Activated gamma-delta T cell treated with anti-CD3 and anti-CD28 coated beads, Interleukin-2, amount 50 U/mL, for 16 hours (primary cell): ENCODE measurements at regions not wholly inside any gene's neighbourhood (a gene's known extent, or its start where the extent isn't known, plus 50 kb on each side); places are given as distances from the start of the nearest gene placed in this dataset.

Experiments used
- DNase-seq: peaks from one replicate; pipeline ENCODE4 v3.0.0-alpha.2; 2020; ENCODE audit warnings: low read depth

DNA sequence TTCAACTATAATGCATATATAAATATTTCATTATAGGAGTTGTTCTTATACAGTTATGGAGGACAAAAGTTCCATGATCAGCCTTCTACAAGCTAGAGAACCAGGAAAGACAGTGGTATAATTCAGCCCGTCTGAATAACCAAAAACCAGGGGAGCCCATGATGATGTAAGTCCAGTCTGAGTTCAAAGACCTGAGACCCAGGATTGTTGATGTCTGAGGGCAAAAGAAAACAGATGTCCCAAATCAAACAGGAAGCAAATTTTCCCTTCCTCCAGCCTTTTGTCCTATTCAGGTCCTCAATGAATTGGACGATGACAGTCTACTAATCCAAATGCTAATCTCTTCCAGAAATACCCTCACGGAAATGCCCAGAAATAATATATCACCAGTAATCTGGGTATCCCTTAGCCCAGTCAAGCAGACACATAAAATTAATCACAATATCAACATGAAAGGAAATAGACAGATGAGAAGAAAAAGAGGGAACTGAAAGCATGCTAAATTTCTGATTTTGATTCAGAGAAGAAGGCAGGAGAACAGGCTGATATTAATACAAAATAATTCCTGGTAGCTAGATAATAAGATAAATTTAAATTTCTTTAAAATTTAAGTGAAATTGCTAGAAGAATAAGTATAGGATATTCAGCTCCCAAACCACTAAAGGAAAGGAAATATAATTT is 255.6 kb upstream of the CTAGE1 start:
- no peak for DNase-seq

DNA sequence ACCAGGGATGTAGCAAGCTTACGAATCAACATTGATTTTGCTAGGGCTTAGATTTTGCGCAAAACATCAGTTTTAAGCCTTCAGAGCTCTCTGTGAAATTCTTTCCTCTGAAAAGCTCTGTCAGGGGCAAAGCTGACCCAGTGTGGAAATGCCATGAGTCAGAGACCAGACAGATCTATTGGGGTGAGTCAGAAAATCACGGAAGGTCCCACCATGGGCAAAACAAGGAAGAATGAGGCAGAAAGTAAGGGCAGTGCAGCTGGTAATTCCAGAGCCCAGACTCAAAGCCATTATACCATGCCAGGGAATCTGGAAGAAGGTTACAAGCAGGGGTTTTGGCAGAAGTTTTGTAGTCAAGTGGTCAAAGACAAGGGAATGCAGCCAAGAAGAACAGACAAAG is 256.6 kb upstream of the CTAGE1 start:
- no peak for DNase-seq

DNA sequence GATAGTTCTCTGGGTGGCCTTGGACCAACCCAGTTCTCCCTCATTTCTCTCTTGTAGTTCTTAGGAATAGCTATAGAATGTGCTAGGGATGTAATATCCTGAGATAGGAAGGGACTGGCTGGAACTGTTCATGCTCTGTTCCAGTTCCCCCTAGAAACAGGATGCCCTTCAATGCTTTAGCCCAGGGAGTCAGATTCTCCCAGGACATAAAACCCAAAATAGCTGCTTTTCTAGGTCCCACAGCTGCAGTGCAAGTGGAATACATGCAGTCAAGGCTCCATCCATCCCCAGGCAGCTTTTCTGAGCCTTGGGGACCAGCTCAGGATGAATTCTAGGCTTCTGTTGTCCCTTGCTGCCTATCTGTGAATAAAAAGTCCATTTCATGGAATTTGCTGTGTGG is 257.3 kb upstream of the CTAGE1 start:
- DNase-seq = no peak

DNA sequence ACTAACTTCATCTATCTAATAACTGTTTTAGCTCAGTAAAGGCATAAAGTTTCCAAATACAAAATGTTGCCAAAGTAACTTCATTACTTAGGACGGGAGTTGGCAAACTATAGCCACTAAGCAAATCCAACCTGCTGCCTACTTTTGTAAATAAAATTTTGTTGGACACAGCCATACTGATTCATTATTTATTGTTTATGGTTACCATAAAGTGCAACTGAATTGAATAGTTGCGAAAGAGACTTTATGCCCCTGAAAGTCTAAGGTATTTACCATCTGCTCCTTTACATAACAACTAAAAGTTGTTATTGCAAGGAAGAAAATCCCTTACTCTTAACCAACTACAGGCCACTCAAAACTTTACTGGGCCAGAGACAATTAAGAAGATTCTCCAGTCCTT is 256.7 kb upstream of the RBBP8 start:
- DNase-seq = no peak

DNA sequence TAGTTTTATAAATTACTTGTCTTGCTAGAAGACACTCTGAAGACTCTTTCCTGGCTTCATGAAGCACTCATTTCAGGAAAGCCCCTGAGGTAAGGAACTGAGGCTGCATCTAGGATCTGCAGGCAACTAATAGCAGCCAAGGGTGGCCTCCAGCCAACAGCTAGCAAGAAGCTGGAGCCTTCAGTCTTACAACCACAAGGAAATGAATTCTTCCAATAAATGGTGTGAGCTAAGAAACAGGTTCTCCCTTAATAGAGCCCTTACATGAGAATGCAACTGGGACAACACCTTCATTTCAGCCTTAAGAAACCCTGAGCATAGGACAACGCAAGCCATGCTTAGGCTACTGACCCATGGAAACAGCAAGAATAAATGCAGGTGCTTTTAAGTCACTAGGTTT is 254.6 kb upstream of the RBBP8 start:
- no peak for DNase-seq

DNA sequence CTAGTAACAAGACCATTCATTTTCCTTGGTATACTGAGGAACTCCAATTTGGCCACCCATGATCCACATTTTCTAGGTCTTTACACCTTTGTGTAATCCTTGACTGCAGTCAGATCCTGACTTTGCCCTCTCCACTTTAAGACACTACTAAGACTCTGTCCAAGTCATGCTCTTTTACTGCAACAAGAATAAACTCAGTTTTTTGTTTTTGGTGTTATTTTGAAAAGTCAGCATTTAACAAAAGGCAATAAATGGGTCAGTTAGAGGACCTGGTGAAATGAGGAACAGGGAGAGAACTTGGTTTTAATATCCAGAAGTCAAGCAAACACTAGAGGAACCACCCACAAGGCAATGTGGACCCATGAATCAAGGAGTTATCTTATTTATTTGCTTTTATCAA is 252.2 kb upstream of the RBBP8 start:
- DNase-seq = no peak

DNA sequence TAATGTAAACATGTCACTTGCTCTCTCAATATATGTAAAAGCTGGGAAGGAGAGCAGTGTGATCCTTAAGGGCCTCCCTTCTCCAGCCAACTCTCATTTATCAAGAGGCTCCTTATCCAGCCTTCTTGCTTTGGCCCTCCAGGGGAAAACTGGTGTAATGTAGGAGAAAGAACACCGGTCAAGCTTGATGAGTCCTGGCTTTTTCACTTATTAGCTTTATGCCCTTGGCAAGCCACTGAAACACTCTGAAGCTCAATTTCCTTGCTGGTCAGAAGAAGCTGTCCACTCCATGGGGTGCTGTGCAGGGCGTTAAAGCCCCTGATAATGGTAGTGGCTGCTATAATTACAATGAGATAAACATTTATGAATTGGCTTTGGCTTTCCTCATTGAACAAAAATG is 251.2 kb upstream of the RBBP8 start:
- DNase-seq = no peak

DNA sequence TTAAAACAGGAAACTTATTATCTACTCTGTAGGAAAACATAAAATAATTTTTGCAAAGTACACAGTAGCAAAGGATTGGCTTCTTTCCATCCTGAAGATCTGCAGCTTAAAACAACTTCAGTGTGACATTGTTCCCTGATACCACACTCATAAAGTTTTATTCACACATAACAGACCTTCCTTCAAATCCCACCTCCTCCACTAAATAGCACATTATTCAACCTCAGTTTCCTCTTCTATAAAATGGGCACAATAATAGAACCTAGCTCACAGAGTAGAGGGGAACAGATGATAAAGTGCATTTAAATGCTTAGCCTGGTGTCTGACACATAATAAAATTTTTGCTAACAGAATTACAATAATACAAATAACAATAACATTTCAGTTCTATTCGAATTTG is 250.4 kb upstream of the RBBP8 start:
- DNase-seq = no peak

DNA sequence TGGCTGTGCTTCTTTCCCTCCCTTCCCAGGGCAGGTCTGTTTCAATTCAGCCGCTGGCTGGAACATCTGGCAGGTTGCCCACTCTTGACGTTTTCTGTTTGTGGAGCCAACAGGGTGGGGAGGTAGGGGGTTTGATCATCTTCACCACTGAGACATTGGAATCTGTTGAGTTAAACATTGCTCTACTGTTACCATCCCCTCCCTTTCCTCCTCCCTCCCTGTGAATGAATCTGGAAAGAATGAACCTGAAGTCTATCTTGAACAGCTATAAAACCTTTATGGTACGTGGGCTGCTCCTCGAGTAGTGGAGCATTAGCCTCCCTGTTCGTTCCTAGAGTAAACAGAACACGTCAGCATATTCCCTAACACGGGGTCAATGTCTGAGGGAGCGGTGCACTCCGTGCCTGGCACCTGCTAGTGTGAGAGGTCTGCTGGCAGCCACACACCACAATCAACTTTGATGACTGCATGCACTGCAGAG is 249.9 kb upstream of the RBBP8 start:
- no peak for DNase-seq

DNA sequence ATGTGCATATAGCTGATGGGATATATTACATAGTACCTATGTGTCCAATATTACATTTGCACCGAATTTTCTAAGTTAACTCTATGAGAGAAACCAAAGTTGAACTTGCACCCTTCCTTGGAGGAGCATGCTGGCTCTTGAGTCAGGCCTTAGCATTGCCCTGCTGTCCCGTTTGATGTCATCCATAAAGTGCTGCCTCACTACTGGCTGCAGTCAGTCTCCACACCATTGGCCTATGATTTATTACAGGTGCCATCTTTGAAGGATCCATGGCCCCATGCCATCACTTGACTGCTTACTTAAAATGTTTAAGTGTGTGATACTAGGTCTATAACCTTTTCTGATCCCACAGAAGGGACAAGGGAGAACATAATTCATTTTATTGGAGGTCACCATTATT is 249.3 kb upstream of the RBBP8 start:
- DNase-seq = no peak

DNA sequence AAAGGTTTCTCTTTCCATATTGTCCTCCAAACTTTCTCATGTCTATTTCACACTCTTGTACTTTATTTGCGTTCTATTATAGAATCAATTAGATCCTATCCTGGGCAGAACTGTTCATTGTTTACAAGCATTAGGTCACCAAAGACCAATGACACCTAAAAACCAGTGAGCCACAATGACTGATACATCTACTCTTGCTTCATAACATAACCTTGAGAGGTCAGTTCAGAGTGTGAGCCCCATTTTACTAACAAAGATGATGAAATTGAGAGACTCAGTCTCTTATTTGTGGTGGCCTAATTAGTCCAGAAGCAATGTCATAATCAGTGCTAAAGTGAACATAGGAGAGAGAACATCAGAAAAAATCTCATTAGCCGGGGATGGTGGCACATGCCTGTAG is 248.9 kb upstream of the RBBP8 start:
- DNase-seq = no peak

DNA sequence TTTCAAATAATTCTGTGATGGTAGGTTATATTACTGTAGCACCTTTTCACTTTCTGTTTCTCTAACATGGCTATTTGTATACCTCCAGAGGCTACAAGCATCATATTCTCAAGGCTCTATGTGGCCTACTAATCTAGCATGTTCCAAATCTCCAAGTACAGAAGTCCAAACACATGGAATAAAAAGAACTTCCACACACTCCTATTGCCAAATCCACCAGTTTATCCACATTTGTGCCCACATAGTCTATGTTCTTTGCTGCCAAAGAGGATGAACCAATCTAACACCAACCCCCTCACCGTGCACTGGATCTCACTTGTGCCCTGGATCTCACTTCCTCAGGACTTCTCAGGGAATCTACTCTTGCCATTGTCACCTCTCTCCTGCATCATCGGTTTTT is 247.3 kb upstream of the RBBP8 start:
- no peak for DNase-seq

DNA sequence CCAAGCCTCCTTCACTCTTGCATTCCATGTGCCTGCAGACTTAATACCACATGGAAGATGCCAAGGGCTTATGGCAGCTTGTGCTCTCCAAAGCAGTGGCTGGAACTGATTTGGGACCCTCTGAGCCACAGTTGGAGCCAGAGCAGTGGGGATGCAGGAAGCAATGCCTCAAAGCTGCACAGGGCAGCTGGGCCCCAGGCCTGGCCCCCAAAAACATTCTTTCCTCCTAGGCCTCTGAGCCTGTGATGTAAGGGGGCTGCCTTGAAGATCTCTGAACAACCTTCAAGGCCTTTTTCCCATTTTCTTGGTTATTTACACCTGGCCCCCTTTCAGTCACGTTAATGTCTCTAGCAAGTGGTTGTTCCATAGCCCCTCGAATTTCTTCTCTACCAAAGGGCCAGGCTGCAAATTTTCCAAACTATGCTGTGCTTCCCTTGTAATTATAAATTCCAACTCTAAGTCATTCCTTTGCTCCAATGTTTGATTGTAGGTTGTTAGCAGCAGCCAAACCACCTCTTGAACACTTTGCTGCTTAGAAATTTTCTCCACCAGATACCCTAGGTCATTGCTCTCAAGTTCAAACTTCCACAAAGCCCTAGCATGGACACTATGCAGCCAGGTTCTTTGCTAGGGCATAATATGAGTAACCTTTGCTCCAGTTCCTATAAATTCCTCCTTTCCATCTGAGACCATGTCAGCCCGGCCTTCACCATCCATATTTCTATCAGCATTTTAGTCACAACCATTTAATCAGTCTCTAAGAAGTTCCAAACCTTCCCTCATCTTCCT is 245.0 kb upstream of the RBBP8 start:
- DNase-seq = no peak

DNA sequence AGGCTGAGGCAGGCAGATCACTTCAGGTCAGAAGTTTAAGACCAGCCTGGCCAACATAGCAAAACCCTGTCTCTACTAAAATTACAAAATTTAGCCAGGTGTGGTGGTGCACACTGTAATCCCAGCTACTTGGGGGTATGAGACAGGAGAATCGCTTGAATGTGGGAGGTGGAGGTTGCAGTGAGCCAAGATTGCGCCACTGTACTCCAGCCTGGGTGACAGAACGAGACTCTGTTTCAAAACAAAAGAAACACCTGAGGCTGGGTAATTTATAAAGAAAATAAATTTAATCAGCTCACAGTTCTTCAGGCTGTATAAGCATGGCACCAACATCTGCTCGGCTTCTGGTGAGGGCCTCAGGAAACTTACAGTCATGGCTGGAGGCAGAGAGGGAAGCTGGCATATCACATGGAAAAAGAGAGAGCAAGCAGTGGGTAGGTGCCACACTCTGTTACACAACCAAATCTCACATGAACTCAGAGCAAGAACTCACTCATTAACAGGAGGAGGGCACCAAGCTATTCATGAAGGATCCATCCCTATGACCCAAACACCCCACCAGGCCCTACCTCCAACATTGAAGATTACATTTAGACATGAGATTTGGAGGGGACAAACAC is 244.1 kb upstream of the RBBP8 start:
- DNase-seq = no peak

DNA sequence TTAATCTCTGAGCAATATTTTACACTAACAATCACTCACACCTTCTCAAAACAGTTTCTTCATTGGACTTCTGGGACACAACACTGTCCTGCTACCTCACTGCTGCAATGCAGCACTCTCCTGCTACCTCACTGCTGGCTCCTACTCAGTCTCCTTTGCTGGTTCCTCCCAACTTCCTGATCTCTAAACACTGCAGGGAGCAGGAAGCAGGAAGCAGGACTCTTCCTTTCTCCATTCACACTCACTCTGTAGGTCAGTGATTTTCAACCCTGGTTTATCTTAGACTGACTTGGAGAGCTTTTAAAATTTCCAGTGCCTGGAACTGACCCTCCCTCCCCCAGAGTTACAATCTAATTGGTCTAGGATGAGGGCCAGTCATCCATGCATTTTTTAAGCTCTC is 243.4 kb upstream of the RBBP8 start:
- DNase-seq = no peak

DNA sequence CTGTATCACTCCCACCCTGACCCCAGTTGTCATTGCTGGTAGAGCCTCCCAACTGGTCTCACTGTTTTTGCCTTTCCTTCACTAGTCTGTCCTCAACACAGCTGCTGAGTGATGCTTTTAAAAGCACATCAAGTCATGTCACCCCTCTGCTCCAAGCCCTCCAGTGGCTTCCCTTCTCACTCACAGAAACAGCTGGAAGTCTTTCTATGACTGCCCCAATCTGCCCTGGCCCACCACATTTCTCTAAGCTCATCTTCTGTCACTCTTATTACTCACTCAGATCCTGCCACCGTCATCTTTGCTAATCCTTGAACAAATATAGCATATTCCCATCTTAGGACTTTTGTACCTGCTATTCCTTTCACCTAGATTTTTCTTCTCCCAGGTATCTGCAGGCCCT is 242.6 kb upstream of the RBBP8 start:
- no peak for DNase-seq

DNA sequence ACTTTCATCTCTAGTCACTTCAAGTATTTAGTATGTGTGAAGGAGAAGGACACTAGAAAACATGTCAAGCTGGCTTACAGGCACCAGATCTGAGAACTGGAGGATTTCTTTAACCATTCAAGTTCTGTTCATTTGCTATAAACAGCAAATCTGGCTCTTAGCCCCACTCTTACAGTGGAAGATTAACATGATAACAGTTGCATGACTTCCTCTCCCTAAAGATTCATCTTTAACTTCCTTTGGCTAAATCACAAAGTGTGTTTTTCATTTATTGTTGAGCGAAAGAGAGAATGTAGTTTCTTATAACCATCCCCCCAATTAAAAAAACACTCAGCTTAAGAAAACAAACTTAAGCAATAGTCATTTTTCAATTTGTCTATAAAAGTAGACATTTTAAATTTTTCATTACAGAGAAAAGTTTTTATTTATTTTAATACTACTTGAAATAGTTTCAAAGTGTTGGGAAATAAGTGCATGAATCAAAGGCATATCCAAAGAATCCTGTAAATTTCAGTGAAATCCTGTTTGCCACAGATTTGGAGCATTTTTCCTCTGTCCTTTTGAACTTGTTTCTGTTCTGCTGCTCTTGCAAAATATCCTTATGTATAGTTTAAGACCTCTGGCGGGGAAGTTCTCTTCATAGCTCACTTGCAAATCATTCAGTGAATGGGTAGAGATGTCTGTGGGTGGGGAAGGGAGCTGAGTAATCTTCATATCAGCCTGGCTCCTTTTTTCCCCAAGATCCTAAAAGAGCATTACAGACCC is 241.0 kb upstream of the RBBP8 start:
- DNase-seq = no peak

DNA sequence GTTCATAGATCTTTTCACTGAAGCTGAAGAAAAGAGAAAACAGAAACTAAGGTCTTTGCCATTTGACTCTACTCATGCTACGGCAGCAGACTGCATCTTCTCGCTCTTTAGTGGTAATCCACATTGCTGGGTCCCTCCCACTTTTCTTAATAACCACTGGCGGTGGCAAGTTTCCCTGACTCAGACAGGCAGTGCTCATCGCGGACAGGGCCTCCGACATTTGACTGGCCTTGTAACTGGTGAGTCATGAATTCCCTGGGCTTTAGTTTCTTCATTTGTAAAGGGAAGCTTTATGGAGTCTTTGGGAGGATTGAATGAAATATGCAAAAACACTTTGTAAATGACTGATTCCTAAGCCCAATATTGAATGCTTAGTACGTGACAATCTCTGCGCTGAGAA is 238.2 kb upstream of the RBBP8 start:
- no peak for DNase-seq

DNA sequence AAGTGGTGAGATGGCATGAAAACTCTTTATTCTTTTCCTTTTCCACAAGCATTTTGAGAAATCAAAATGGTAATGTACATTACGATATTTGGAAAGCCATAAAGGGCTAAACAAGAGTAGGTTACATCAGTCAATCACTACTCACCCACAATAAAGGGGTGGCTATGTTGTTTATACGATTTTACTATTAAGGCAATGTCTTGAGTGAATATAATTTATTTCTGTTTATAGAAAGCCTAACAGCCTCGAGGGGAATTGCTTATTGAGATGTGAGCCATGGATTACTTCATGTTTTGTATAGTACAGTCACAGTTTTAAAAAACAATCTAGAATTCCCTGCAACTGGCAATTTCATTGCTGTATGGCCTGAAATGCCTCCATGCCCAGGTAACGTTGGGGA is 237.5 kb upstream of the RBBP8 start:
- DNase-seq = no peak

DNA sequence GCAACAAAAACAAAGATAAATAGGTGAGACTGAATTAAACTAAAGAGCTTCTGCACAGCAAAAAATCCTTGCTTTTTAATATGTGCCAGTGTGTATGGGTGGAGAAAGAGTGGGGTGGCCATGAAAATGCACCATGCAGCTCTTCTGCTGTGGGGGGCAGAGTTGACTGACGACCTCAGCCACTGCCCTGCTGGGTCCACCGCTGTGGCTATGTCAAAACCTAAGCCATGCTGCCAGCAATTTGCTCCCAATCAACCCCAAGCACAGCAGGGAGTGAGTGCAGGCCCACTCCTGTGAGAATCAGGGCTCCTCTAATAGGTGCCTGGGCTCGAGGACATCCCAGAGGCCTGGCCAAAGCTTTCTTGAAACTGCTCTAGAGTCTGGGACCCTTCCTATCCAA is 235.6 kb upstream of the RBBP8 start:
- DNase-seq = no peak

DNA sequence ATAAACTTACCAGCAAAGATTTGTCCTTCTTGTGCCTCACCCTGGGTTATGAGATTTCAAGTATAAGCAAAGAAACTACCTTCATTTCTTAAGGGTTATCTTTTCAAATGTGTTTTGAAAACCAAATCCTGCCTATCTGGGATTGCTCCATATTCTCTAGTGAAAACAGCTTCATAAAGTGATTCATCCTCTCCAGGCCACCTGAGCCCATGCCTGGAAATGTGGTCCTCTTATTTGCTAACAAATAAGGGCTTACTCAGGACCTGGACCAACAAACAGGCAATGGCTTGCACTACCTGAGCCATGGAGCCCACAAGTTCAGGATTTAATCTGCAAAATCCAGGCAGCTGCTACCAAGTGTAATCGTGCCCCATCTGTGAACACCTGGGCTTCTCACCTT is 234.4 kb upstream of the RBBP8 start:
- no peak for DNase-seq

DNA sequence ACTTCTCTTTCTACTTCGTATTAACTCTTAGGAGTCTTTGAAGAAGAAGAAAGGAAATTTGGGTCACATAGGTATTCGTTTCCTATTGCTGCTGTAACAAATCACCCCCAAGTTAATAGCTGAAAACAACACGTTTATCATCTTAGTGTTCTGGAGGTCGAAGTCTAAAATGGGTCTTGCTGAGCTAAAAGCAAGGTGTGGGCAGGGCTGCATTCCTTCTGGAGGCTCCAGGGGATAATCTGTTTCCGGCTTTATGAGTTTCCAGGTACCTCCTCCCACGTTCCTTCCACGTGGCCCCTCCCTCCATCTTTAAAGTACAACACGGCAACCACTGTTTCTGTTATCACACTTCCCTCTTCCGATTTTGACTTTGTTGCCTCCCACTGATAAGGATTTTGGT is 233.5 kb upstream of the RBBP8 start:
- DNase-seq = no peak

DNA sequence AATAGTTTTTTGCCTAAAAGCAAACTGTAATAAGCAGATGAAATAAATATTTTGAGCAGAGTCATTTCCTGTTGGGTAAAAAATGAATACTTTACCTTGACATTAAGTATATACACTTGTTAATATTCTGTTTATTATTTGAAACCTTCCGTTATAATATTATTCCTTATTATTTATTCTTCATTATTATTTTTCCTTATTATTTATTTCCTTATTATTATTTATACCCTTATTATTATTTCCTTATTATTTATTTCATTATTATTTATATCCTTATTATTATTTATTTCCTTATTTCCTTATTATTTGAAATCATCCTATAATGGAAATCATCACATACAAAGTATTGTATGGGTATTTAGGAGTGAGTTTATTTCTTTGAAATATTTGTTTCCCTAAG is 232.2 kb upstream of the RBBP8 start:
- DNase-seq = no peak
